ENCODE measurements at regions not wholly inside any gene's neighbourhood (a gene's known extent, or its start where the extent isn't known, plus 50 kb on each side); places are given as distances from the start of the nearest gene placed in this dataset.

- TF ChIP-seq POLR2AphosphoS5 (IDR thresholded peaks at IDR 0.05) = no peak
- no peak for TF ChIP-seq CTCF (IDR thresholded peaks at IDR 0.05)
These were observed 86.1 kb upstream of the PRSS3 start for GRCh38 chr9:33709269-33709668.

Measured in transverse colon (tissue), 4 donors.